ENCODE measurements at regions not wholly inside any gene's neighbourhood (a gene's known extent, or its start where the extent isn't known, plus 50 kb on each side); places are given as distances from the start of the nearest gene placed in this dataset.
"Not testable (repeated sequence)": the region's sequence is repeated elsewhere in the genome, so short reads cannot be mapped to it uniquely, and the experiment has no call there.

DNA sequence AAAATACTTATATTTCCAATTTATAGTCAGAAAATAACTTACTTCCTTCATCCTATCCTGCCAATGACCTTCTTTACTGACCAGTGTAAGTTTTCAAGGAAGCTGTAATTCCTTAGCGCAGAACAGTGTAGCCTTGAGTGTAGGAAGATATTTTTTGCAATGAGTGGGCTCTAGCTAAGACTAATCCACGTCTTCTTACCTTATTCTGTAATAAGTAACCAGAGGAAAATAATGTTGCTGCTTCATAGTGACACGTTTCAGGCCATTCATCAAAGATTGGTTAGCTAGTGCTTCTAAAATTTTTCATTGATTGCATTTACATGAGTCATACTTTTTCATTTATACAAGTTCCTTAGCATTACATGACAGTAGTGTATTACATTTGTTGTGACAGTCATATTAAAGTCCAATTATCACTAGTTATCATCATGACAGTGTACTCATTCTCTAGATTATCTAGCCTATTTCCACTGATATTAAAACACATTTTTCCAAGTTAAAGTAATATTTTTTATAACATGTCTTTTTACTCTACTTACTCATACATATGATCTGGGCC lies 403.8 kb upstream of the EPHA3 start:
- DNase-seq, result no peak

DNA sequence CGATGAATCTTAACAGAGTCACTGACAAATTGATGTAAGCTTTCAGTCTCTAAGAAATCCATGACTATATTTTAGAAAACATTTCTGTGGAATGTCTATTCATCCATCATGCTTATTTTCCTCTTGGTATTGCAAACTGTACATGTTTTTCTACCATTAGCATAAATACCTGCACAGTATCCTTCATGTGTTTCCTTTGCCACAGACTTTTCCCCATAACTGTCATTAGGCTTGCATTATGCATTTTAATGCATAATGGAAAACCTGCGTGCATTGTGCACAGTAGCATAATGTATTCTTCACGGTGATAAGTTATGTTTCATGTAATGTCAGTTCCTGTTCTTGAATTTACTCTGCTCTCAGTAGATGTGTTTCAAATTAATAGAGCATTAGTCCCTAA lies 403.1 kb upstream of the EPHA3 start:
- DNase-seq, result no peak

DNA sequence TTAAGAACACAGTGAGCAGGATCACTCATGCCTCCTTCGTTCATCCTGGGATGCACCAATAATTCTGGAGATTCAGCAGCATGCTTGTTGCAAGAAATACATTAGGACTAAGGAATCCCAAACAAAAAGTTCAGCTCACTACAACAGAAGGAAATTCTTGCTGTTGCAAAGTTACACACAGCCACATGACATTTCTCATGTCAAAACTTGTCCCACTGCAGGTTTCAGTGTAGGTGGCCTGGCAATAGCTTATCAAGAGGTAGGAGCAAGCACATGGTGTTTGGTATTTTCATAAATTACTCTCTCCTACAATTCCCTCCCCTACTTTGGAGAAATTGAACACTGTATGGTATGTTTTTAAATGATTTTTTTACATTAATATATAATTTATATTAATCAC lies 399.6 kb upstream of the EPHA3 start:
- DNase-seq, result no peak

DNA sequence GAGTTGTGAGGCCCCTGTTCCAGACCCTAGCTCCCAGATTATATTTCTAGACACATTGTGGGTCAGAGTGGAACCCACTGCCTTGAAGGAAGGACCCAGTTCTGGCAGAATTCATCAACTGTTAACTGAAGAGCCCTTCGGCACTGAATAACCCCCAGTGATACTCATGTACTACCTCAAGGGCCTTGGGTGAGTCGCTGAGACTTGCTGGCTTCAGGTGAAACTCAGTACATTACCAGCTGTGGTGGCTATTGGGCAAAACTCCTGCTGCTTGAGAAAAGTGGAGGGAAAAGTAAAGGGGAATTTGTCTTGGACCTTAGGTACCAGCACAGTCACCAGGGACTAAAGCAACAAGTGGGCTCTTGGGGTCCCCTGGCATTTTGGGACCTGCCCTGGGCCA lies 394.9 kb upstream of the EPHA3 start:
- DNase-seq, result no peak

DNA sequence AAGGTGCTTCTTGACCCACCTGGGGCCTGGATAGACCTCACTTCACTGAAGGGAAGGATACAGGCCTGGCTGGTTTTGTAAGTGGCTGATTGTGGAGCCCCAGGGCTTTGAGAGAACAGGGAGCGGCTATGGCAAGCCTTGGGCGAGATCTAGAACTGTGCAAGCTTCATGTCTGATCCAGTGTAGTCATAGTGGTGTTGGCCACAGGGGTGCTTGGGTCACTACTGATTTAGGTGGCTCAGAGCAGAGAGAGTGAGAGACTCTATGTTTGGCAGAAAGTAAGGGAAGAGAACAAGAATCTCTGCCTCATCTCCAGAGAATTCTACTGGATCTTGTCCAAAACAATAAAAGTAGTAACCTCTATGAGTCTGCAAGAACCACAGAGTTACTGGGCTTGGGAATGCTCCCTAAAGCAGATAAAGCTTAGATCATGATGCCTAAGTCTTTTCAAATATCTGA lies 394.2 kb upstream of the EPHA3 start:
- no peak for DNase-seq

DNA sequence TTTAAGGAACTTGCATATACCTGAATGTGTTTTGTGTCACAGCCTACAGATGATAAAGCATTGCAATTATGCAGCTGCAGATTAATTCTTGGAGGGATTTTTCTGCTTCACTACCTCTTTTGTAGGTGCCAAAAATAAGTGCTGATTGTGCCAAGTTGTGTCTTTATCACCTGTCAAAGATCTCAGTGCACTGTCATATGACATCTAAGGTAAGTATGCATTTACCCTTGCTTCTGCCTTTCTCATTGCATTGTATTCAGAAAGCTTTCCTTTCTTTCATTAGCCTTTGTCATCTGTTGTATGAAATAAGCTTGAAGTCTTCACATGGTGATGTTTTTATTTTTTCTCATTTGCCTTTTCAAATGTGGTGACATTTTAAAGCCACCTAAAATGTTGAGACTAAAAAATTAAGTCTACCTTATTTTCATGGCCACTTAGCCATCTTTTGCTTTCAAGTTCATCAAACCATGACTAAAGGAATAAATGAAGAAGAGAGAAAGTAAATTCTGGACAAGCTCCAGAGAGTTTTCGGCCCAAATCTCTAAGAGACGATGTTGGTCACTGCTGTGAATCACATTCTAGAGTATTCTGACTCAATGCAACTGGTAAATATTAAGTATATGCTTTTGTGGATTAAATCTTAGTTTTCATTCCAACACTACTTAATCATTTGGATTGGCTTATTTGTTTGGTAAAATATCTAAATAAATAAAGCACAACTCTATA lies 381.8 kb upstream of the EPHA3 start:
- peak in 1 of 2 experiments; percentile 38 for DNase-seq

DNA sequence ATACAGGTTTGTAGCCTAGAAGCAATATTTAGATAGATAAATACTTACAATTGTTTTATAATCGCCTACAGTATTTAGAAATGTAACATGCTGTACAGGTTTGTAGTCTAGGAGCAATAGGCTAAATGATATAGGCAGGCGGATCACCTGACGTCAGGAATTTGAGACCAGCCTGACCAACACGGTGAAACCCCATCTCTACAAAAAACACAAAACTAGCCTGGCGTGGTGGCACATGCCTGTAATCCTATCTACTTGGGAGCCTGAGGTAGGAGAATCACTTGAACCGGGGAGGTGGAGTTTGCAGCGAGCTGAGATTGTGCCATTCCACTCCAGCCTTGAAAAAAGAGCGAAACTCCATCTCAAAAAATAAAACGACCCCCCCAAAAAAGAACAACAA lies 375.2 kb upstream of the EPHA3 start:
- no peak for DNase-seq

DNA sequence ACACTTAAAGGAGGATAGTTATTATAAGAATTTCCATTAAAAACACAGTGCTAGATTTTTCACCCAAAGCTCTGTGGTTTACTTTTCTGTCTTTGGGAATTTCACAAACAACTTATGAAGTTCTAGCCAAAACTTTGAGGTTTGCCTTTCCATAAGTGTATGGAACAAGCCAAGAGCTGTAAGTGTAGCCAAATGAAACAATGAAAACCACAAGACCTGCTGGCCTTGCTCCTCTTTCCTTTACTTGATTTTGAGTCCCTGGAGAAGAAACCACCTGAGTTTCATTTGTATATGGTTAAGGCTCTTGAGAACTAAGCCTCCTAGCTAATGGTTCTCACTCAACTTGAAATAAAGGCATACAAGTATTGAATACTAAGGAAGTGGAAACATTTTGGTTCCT lies 365.3 kb upstream of the EPHA3 start:
- no peak for DNase-seq

DNA sequence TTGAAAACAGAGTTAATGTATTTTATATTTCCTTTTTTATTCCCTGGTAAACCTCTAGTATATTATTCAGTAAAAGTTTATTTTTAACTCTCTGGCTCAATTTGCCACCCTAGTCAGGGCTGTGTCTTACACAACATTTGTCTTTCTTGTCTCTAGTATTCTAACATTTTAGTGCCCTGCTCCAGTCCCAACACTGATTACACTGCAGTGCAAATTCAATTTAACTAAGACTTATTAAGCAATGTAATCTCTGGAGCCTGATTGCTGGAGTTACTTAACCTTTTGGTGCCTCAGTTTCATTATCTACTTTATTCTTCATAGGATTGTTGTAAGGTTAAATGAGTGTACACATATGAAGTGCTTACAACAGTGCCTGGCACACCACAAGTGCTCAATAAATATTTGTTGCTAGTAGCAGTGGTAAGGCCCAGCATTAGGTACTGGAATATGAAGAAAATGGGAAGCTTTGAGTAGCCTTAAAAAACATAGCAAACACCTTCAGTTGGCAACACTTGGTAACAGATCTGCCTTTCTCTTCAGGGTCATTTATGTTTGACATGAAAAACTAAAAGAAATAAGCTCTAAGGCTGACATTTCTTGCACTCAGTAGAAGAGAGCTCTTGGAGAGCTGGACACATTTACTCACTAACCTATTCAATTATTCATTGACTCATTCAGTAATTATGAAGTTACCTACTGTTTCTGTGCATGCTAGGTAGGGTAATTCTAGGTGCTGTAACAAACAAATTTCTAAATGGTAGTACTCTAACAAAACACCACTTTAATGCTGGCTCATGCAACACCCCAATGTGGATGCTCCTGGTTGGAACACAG lies 364.5 kb upstream of the EPHA3 start:
- DNase-seq, result no peak

DNA sequence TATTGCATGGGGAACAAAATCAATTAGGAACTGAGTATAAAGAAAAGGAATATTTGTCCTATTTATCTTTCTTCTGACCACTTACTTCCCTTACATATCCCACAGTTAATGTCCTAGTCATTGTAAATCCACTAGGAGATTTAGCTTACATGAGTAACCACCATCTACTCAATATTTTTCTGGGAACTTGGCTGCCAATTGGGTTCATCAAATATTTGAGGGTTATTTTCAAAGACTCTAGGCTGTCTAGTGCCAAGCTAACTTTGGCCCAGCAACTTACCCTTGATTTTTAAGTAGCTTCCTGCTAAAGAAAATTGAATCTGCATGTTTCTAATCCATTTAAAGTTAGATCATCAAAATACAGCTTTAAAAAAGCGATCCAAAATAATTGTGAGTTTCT lies 362.5 kb upstream of the EPHA3 start:
- no peak for DNase-seq

DNA sequence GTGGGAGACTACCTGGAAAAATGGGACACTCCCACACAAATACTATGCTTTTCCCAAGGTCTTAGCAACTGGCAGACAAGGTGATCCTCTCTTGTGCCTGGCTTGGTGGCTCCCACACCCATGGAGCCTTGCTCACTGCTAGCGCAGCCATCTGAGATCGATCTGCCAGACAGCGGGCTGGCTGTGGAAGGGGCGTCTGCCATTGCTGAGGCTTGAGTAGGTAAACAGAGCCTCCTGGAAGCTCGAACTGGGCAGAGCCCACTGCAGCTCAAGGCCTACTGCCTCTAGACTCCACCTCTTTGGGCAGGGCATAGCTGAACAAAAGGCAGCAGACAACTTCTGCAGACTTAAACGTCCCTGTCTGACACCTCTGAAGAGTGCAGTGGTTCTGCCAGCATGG lies 360.3 kb upstream of the EPHA3 start:
- not testable (repeated sequence) for DNase-seq

DNA sequence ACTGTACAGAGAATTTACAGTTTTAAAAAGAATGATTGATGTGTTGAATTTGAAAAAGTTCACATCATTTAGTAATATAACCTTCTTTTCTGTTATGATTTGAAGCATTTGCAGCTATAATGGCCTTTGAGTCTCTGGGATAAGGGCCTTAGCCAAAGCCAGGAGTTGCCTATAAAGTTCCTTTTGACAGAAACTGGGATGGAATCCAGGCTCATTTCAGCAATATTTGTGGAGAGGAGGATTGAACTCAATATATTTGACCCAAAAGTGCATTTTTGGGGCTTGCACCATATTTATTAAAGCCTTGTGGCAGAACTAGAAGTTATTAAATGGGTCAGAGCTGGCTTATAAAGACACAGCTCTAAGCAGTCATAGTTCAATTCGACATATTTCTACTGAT lies 348.7 kb upstream of the EPHA3 start:
- peak in 1 of 2 experiments; percentile 16 for DNase-seq

DNA sequence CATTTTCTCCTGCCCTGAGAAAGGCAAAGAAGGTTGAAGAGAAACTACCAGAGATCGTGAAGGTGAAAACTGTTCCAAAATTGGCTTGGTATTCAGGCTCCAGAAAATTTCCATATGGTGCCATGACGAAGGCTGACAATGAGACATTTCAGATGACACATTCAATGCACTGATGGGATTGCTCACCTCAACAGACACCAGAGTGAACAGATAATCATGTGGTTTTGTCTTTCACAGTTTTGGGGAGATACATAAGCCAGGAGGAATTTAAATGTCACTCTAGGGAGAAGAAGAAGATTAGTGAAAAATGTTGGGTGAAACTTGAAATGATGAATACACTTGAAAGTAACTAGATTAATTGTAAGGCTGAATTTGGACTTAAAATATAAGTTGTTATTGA lies 339.7 kb upstream of the EPHA3 start:
- DNase-seq, result no peak

DNA sequence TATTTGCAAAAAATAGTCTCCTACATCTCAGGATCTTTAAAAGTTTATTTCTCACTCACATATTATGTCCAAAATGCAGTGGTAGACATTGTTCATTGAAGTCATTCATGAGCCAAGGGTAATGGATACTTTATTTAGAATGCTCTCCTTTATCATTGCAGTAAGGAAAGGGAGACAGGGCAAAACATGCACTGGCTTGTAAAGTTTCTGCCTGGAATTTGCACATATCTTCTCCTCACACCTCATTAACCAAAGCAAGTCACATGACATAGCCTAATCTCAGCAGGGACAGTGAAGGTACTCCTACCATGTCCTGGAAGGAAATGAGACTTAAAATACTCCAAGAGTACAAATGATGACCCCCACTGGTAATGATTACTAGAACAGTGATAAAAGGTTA lies 333.7 kb upstream of the EPHA3 start:
- DNase-seq, result no peak

DNA sequence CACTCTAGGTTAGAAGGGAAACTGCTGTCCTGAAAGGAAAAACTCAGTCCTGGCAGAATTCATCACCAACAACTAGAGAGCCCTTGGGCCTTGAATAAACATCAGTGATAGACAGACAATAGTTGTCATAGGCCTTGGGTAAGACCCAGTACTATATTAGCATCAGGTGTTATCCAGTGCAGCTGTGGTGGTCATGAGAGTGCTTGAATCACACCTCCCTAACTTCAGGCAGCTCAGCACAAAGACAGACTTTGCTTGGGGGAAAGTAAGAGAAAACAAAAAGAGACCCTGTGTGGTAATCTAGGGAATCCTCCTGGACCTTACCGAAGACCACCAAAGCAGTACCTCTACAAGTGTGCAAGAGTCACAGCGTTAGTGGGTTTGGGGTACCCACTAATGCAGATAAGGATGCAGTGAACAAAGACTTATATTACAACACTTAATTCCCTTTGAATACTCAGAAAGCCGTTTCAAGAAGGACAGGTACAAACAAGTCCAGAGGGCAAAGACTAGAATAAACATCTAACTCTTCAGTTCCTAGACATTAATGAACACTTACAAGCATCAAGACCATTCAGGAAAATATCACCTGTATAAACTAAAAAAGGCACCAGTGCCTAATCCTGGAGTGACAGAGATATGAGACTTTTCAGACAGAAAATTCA lies 332.3 kb upstream of the EPHA3 start:
- no peak for DNase-seq

DNA sequence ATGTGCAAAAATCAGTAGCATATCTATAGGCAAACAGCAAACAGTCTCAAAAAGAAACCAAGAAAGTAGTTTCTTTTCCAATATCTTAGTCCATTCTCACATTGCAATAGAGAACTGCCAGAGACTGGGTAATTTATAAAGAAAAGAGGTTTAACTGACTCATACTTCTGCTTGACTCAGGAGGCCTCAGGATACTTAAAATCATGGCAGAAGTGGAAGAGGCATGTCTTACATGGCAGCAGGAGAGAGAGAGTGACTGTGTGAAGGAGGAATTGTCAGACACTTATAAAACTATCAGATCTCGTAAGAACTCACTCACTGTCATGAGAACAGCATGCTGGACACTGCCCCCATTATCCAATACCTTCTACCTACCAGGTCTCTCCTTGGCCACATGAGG lies 327.9 kb upstream of the EPHA3 start:
- no peak for DNase-seq

DNA sequence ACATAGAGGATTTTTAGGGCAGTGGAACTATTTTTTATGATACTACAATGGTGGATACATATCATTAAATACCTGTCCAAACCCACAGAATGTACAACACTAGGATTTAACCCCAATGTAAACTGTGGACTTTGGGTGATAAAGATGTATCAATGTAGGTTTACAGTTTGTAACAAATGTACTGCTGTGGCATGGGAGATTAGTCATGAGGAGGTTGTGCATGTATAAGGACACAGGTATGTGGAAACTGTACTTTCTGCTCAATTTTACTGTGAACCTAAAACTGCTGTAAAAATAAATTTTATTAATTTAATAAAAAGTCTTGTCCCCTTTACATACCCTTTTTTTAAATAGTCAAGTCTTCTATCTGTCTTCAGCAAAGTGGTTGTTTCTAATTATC lies 322.5 kb upstream of the EPHA3 start:
- no peak for DNase-seq

DNA sequence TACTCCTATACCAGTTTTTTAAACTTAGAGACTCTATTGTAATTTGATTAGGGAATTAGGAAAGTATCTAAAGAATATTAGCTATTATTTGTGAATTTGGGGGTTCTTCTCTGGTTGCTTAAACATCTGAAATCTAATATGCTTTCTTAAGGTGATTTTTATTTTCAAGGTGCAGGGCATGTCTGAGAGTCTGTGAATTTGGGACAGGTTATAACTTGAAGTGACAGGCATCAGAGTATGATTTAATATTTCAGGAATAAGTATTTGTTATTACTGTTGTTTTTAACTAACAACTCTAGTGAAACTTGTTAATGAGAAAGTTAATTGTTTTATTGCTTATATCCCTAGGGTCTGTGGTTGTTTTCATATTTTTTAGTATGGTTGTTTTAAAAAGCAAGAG lies 321.6 kb upstream of the EPHA3 start:
- no peak for DNase-seq

DNA sequence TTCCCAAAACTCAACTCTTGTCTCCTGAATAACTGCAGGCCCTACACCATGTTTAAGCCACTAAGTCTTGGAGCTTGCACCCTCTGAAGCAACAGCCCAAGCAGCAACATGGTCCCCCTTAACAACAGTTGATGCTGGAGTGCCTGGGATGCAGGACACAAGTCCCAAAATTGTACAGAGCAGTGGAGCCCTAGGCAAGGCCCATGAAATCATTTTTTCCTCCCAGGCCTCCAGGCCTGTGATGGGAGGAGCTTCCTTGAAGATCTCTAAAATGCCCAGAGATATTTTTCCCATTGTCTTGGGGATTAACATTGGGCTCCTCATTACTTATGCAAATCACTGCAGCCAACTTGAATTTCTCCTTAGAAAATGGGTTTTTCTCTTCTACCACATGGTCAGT lies 311.9 kb upstream of the EPHA3 start:
- DNase-seq, result no peak

DNA sequence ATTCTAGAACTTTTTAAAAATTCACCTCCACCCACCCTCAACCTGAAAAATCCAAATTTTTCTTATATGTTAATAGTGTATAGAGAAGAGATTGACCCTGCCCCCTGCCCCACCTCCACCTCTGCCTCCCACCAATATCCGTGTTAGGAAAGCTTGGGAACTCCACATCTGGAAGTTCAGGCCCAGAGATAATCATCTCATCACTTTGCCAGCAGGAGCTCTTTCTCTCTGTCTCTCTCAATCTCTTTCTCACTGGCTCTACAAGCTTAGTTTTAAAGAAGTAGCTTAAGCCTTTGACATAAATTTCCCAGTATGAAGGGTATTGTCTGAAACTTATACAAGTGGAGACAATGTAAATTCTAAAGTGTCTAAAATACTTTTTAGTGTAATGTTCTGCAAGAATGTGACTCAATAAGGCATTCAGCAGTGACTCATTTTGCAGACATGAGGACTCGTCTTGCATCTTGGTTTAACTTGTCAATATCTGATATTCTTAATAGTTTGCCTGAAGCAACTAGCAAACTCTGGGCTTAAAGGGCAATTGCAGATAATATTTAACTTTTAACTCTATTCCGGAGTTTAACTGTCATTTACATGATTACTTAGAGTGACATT lies 299.8 kb upstream of the EPHA3 start:
- no peak for DNase-seq

DNA sequence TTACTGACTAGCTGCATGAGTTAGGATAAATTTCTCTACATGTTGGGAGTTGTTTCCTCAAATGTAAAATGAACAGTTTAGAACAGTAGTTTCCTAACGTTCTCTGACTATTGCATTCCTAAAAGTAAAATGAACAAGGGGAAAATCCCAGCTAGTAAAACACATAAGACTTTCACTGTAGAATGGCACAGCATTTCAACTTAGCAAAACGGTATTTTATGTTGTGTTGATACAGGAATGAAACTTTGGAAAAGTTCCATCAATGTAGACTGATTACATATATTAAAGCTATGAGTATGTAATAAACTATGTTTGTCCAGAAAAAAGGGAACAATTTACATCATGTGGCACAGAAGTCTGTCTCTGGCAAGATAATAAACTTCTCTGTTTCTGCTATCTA lies 297.4 kb upstream of the EPHA3 start:
- DNase-seq, result no peak

DNA sequence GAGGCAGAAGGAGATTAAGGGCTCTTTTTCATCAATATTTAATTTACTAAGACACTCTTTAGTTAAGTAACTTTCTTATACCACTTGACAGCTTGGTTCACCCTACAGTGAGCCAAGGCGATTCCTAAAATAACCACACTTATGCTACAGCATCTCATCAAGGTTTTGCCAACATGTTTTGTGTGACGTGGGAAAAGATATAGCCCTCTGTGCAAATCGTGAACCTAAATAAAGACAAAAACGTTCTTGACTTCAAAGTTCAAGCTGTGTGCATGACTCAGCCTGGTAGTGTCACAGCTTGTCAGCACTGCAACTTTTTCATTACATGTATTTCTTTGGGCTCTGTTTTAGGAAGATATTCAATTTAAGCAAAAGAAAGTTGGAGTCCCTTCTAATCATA lies 297.0 kb upstream of the EPHA3 start:
- peak in 1 of 2 experiments; percentile 76 for DNase-seq

DNA sequence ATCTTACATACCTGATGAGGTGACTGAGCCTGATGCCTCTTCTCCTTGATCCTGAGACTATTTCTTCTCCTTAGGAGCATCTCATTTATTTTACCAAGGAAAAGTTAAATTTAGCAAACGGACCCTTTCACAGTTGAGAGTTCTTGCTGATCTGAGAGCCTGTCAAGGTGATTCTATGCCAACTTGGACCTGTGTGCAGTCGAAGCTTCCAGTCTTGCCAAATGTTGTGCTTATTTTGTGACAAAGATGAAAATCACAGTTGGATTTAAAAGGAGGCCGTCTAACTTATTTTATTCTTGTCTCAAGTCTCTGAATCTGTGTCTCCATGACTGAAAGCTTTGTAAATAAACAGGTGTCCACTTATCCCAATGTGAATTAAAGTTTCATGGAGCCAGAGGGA lies 296.3 kb upstream of the EPHA3 start:
- peak in 1 of 2 experiments; percentile 64 for DNase-seq

All from NCI-H446 (cell line).